ENCODE measurements at regions not wholly inside any gene's neighbourhood (a gene's known extent, or its start where the extent isn't known, plus 50 kb on each side); places are given as distances from the start of the nearest gene placed in this dataset.
A peak's percentile ranks its signal among the peaks of the same experiment; 100 is the strongest.

- DNase-seq: no peak
Measured at GRCh38 chr1:172810480-172811175, 151.7 kb downstream of the FASLG start.

DNA sequence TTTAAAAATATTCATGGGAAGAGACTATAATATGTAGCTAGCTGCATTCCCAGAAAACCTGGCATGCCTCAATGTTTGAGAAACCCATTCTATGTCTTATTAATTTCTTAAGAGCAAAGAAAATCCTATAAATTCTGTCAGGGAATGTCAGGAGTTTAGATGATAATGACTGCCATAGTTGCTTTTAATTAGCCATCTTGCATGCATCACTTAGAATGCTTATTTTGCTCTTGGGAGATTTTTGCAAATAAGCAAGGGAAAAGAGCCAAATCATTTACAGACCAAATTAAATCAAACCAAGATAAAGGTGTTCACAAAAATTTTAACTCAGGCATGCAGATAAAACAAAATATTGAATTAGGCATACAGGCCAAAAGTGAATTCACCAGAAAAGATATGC is 152.8 kb downstream of the FASLG start:
- no peak for DNase-seq

DNA sequence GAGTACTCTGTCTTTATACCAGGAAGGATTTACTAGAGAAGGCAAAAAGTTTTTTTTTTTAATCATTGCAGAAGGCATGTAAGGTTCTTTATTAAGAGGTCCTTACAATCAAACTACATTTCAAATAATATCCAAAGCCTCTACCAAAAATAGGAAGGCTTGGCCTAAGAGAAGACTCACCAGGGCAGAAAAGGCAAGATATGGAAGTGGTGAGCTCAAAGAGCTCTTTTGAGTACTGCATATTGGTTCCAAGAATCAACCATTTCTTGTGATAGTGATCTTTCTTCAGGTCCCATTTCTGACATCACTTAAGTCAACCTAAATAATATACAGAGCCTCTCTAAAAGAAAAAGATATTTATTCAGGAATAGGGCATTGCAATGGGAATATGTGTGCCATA is 153.2 kb downstream of the FASLG start:
- no peak for DNase-seq

GRCh38 chr1:172813330-172813729 is 154.4 kb downstream of the FASLG start:
- no peak for DNase-seq

- DNase-seq: no peak
Measured at GRCh38 chr1:172814428-172814827, 155.5 kb downstream of the FASLG start.

DNA sequence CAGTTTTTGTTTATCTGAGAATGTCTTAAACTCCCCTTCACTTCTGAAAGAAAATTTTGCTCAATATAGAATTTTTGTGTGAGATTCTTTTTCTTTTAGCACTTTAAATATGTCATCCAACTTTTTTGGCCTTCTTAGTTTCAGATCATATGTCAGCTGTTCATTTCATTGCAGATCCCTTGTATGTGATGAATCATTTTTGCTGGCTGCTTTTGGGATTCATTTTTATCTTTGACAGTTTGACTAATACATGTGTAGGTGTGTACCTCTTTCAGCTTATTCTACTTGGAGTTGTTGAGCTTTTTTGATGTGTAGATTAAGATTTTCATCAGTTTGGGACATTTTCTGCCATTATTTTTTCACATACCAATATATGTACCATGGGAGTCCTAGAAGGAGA is 156.8 kb downstream of the FASLG start:
- no peak for DNase-seq

DNA sequence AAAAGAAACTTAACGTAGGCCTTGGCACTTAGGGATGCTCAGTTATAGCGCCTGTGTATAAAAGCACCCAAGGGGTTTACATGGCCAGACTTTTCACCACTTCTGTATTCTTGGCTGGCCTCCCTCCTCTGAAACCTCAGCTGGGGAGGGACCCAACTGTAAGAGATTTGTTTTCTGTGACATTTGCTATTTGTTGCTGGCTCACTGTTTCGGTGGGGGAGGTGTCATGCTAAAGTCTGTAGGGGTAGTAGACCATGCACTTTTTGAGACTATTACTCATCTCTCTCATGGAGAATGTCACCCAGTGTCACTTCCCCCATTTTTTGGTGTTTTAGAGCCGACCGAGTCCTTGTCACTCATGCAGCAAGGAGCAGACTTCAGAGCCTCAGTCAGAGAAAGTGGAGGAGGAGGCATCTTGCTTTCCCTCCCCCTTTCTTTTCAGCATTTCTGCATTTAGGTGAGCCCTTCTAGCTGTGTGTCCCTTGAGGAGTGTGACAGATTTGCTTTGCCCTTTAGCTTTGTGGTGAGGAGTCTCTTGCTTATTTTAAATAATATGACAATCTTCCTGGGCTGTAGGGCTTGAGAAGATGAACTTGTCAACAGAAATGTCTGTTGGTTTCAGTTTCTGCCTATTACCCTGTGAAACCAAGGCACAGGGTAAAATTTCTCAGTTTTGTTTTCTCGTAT is 160.1 kb downstream of the FASLG start:
- DNase-seq: peak; percentile 63

GRCh38 chr1:172820475-172821158 is 161.7 kb downstream of the FASLG start:
- DNase-seq: no peak

DNA sequence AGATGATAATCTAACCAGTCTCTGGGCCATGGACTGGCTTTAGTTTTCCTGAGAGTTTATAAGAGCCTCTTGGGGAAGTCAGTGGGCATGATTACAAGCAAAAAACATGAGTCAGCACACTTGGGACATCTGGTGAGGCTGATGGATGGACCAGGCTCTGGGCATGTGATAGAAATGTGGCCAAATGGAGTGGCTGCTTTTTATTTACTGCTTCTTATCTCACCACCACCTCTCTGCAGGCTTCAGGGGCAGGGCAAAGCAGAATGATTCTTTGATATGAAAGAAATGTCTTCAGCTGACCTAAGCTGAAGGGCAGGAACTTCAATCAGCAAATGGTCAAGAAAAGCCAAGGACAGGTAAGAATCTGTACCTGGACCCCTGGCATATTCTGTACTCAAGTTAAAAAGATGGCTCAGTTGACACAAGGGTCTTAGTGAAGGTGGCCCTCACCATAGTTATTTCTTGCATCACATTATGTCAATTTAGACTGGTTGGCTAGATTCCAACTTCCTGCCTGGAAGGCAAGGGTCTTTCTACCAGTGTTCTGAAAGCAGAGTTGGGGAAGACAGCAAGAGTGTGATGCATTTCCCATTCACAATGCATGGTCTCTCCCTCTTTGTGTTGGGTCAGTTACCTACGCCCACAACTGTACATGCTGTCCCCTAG is 162.8 kb downstream of the FASLG start:
- DNase-seq: no peak

DNA sequence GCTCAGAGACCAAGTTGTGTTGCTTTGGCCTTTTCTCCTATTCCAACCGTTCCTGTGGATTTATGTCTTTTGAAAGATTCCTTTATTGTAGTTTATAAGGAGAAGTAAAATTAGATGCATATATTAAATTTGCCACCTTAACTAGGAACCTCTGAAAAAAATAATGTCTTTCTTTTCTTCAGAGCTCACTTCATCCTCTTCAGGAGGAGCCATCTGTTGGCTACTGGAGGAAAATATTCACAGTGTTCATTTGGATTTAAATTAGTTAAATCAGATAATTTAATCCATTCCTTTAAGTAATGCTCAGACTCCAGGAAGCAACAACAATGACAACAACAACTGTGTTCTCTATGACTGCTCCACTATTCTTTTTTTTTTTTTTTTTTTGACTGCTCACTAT is 164.0 kb downstream of the FASLG start:
- DNase-seq: no peak

- no peak for DNase-seq
Measured at GRCh38 chr1:172823534-172823933, 164.6 kb downstream of the FASLG start.

- no peak for DNase-seq
Measured at GRCh38 chr1:172824209-172824608, 165.3 kb downstream of the FASLG start.

DNA sequence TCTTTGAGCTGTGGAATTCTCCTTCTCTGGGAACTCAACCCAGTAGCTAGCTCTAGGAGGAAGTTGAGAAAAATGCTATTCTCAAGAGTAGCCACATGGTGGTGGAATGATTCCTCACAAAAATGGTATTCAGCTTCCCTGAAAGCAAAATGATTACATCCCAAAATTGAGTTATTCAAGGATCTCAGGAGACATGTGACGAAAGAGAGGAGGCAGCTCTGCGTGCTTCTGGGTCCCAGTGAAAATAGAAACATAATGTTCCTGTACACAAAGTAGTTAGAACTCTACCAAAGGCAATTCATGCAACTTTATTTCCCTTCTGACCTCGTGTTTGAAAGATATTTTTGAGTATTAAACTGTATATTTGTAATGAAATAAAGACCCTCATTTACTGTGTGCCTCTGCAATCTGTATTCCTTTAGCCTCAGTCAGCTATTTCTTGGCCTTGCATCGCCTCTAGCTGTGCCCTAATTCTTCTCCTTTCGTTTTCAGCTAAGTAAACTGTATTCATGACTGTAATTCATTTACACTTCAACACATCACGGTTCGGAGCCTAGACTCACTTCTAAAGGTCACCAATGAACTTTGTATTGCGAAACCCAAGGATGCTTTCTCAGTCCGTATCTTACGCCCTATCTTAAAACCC is 167.3 kb downstream of the FASLG start:
- DNase-seq: no peak

DNA sequence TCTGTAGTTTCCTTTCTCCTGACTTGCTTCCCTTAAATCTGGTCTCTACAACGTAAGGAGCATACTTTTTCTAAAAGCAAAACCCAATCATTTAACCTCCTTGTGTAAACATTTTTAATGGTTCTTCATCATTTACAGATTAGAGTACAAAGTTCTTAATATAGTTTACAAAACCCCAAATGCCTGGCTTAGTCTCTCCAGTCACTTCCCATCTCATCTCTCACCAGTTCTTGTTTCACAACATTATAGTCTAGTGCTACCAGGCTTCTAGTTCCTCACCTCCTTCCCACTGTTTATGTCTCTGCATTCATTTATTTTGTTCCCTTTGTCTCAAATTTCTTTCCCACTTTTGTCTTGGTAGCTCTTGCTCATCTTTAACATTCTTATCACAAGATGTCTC is 168.4 kb downstream of the FASLG start:
- DNase-seq: no peak

DNA sequence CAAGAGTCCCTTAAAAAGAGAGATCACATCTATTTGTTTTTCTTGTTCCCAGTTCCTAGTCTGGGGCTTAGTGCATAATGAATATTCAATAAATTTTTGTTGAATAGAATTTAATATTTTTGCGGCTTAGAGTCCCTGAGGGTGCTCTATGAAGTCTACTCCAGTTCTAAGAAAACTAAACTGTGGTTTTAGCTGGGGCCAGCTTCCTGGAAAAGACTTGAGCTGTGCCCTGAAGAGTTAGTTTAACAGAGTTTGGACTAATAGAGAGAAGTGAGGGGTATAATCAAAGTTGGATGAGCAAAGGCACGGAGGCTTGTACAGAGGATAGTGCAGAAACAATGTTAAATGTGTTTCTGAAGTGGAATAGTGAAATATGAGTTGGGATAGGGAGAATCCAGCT is 168.9 kb downstream of the FASLG start:
- DNase-seq: no peak

GRCh38 chr1:172832006-172832725 is 173.3 kb downstream of the FASLG start:
- DNase-seq: no peak

- DNase-seq: no peak
Measured at GRCh38 chr1:172833954-172834353, 175.1 kb downstream of the FASLG start.

DNA sequence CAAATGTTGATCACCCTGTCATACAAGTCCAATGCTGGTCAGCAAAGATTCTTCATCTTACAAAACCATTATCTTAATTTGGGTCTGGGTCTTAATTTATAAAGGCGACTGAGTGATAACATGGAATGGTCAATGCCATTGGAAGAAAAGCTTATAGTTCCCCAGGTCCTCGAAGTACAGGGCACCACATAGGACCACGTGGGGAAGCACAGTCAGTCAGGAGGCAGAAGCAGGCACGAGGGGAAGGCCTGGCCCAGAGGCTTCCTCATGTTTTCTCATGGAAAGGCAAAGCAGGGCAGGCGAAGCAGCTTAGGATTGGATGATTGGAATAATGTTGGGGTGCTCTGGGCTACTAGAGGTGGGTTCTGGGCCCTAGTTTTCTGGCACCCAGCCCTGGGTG is 175.7 kb downstream of the FASLG start:
- no peak for DNase-seq

- no peak for DNase-seq
Measured at GRCh38 chr1:172835834-172836233, 176.9 kb downstream of the FASLG start.

DNA sequence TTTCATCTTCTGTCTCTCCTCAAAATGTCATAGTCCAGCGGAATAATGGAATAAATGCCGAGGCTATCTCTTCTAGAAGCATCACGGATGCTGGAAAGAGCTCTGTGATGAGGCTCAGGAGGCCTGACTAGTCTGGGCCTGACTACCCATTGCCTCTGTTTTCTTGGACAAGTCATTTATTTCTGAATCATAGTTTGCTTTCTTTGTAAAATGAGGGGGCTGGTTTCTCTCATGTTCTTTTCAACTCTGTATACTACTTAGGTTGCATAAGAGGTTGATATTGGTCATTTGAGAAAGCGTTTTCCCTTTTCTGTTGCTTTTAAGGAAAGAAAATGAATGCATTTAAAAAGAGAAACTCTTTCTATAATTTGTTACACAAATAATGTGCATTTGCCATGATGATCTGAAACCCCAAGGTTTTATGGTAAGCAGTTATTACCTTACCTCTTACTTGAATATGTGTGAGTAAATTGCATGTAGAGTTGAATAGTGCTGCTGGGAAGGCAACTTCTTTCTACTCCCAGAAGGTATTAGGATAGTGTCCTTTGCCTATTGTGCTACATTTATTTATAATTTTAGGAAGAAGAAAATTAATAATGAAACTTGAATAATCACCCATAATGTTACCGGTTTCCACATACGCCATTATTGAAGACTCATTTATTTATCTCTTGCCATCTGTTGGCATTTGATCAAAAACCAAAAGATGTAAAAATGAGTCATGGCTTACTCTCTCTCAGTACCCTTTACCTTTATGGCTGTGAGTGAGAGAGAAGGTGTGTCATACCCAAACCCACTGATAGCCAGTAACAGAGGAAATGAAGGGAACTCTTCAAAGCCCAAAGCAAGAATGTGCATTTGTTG is 179.1 kb downstream of the FASLG start:
- no peak for DNase-seq

DNA sequence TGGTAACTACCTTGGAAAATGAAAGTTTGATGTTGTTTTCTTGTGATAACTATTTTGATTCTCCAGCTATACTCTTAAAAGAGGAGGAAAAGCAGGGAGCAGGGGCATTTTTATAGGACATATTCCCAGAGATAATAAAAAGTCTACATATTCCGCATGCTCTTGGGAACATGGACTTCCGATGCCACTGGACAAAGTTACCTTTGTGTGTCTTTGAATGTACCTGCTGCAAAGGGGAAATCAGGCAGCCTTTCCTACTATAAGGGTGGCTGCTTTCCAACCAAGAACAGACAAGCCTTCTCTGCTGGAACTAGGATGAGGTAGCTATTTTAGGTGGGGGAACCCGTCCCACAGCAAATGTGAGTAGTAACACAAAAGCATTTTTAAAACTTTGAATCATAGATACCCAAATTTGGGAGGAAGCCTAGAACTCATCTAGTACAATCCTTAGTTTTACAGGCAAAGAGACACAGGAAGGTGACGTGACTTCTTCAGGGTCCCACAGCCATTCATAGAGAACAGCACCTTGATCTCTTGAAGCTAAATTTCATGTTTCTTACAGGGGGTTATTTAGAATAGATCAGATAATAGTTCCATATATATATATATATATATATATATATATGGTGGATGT is 179.9 kb downstream of the FASLG start:
- DNase-seq: no peak

Measured in activated T-cell treated with anti-CD3 and anti-CD28 coated beads, Interleukin-2, amount 50 U/mL, for 48 hours (primary cell).